Breast epithelium (tissue), 4 donors: ENCODE measurements at regions not wholly inside any gene's neighbourhood (a gene's known extent, or its start where the extent isn't known, plus 50 kb on each side); places are given as distances from the start of the nearest gene placed in this dataset.

ENCODE experiments used
- DNase-seq, 2 donors: peaks; one replicate each; pipeline ENCODE4 v3.0.0-alpha.2; 2019; ENCODE audit warnings: low spot score in 2 of 2
- H3K27ac ChIP-seq, 2 donors: fragments of 200-600 bp; sonication (generic) in 1 of 2; one replicate each; pipeline ENCODE4 v1.5.1; 2016 to 2019; ENCODE audit warnings: mild to moderate bottlenecking in 1 of 2
- H3K27me3 ChIP-seq, 2 donors: fragments of 200-600 bp; sonication (generic) in 1 of 2; one replicate each; pipeline versions ENCODE4 v1.5.1 to v1.6.0; 2017 to 2019; ENCODE audit warnings: control low read depth in 1 of 2, mild to moderate bottlenecking in 1 of 2
- H3K36me3 ChIP-seq: fragments of 200-600 bp; one replicate; pipeline ENCODE4 v1.5.1; 2019
- H3K4me1 ChIP-seq, 2 donors: fragments of 200-600 bp; sonication (generic); one replicate each; pipeline ENCODE4 v1.5.1; 2016 to 2019; ENCODE audit warnings: control low read depth in 1 of 2
- H3K4me3 ChIP-seq, 3 donors: fragments of 200-600 bp; sonication (generic); 1 replicate in 2 of 3; 2 replicates in 1 of 3; pipeline ENCODE4 v1.5.1; 2016 to 2019; ENCODE audit warnings: mild to moderate bottlenecking in 3 of 3, moderate library complexity in 2 of 3
- H3K9me3 ChIP-seq, 2 donors: fragments of 200-600 bp; sonication (generic) in 1 of 2; one replicate each; pipeline ENCODE4 v1.5.1; 2016 to 2019; ENCODE audit warnings: control low read depth in 1 of 2
- CTCF ChIP-seq, 3 donors: fragments of 450-650 bp; IDR thresholded peaks; one replicate each; pipeline ENCODE4 v1.5.1; 2016 to 2017; ENCODE audit warnings: antibody characterized with exemption in 3 of 3, mild to moderate bottlenecking in 3 of 3, moderate library complexity in 3 of 3
- POLR2A ChIP-seq: fragments of 450-650 bp; IDR thresholded peaks from one replicate; pipeline ENCODE4 v1.6.1; 2016; ENCODE audit warnings: antibody characterized with exemption, mild to moderate bottlenecking, moderate library complexity
- POLR2AphosphoS5 ChIP-seq, 3 donors: sonication (generic); formaldehyde crosslinking; IDR thresholded peaks; one replicate each; pipeline ENCODE4 v1.6.1; 2017; ENCODE audit warnings: antibody characterized with exemption in 3 of 3
- intact Hi-C: fragments of 100-400 bp; cut with DNase I; formaldehyde crosslinking; loops from one replicate; pipeline ENCODE4 v1.15.1; 2023; ENCODE audit warnings: low total_unique reads

GRCh38 chr10:52673468-52673867, 99.1 kb downstream of the MBL2 start:
- Histone ChIP-seq H3K36me3 (no peaks in the 10 kb centered on the region), H3K27ac (no peak overlapping the region), H3K4me1 (no peaks in the 10 kb centered on the region), H3K4me3 (no peak overlapping the region), H3K9me3 (no peaks in the 10 kb centered on the region), H3K27me3 (no peaks in the 10 kb centered on the region)
- DNase-seq, result no peak
- intact Hi-C loops, result no loop called here
- no peak for TF ChIP-seq CTCF (IDR thresholded peaks at IDR 0.05)
- TF ChIP-seq POLR2AphosphoS5 (IDR thresholded peaks at IDR 0.05), result no peak
- TF ChIP-seq POLR2A, result no peak

GRCh38 chr10:52674474-52674873, 98.1 kb downstream of the MBL2 start:
- Histone ChIP-seq H3K4me1 (no peaks in the 10 kb centered on the region), H3K4me3 (no peak overlapping the region), H3K9me3 (no peaks in the 10 kb centered on the region), H3K36me3 (no peaks in the 10 kb centered on the region), H3K27ac (no peak overlapping the region), H3K27me3 (no peaks in the 10 kb centered on the region)
- intact Hi-C loops, result no loop called here
- TF ChIP-seq POLR2A (no peak), CTCF (IDR thresholded peaks at IDR 0.05) (no peak), POLR2AphosphoS5 (IDR thresholded peaks at IDR 0.05) (no peak)
- no peak for DNase-seq

- no peak overlapping the region for H3K27ac ChIP-seq
- no peak overlapping the region for H3K4me3 ChIP-seq
- no peaks in the 10 kb centered on the region for H3K4me1 ChIP-seq
- no peak for DNase-seq
- H3K9me3 ChIP-seq, result no peaks in the 10 kb centered on the region
- intact Hi-C loops, result no loop called here
- TF ChIP-seq POLR2AphosphoS5 (IDR thresholded peaks at IDR 0.05) (no peak), CTCF (IDR thresholded peaks at IDR 0.05) (no peak), POLR2A (no peak)
- H3K27me3 ChIP-seq, result no peaks in the 10 kb centered on the region
- H3K36me3 ChIP-seq, result no peaks in the 10 kb centered on the region
Observed at GRCh38 chr10:52677086-52677485, 95.5 kb downstream of the MBL2 start.

- H3K27me3 ChIP-seq, result no peaks in the 10 kb centered on the region
- no peaks in the 10 kb centered on the region for H3K9me3 ChIP-seq
- DNase-seq, result no peak
- no peak overlapping the region for H3K27ac ChIP-seq
- no peaks in the 10 kb centered on the region for H3K4me1 ChIP-seq
- intact Hi-C loops, result no loop called here
- H3K36me3 ChIP-seq, result no peaks in the 10 kb centered on the region
- TF ChIP-seq CTCF (IDR thresholded peaks at IDR 0.05) (no peak), POLR2AphosphoS5 (IDR thresholded peaks at IDR 0.05) (no peak), POLR2A (no peak)
- H3K4me3 ChIP-seq, result no peak overlapping the region
Observed at GRCh38 chr10:52678611-52679010, 94.0 kb downstream of the MBL2 start.

- no peak for DNase-seq
- Histone ChIP-seq H3K9me3 (no peaks in the 10 kb centered on the region), H3K4me3 (no peak overlapping the region), H3K36me3 (no peaks in the 10 kb centered on the region), H3K27me3 (no peaks in the 10 kb centered on the region), H3K4me1 (no peaks in the 10 kb centered on the region), H3K27ac (no peak overlapping the region)
- intact Hi-C loops, result no loop called here
- no peak for TF ChIP-seq POLR2AphosphoS5 (IDR thresholded peaks at IDR 0.05)
- no peak for TF ChIP-seq POLR2A
- TF ChIP-seq CTCF (IDR thresholded peaks at IDR 0.05), result no peak
Observed at GRCh38 chr10:52679117-52679516, 93.5 kb downstream of the MBL2 start.
